Peyer's patch (tissue), 4 donors: ENCODE measurements at regions not wholly inside any gene's neighbourhood (a gene's known extent, or its start where the extent isn't known, plus 50 kb on each side); places are given as distances from the start of the nearest gene placed in this dataset.

Source experiments
- CTCF ChIP-seq, 6 experiments: fragments of 450-650 bp in 4 of 6; fragments of 200-600 bp in 2 of 6; sonication (generic) in 1 of 6; IDR thresholded peaks; one replicate each; pipeline ENCODE4 v1.5.1; 2017 to 2019; ENCODE audit warnings: antibody characterized with exemption in 6 of 6, mild to moderate bottlenecking in 3 of 6, moderate library complexity in 1 of 6
- POLR2A ChIP-seq, 2 donors: fragments of 450-650 bp; IDR thresholded peaks; one replicate each; pipeline ENCODE4 v1.5.1; 2017; ENCODE audit warnings: antibody characterized with exemption in 2 of 2, mild to moderate bottlenecking in 2 of 2, moderate library complexity in 2 of 2

- TF ChIP-seq CTCF (IDR thresholded peaks at IDR 0.05) (no peak), POLR2A (IDR thresholded peaks at IDR 0.05) (no peak)
Observed at GRCh38 chr15:69855258-69856000, 242.3 kb downstream of the TLE3 start.
